ENCODE measurements at regions not wholly inside any gene's neighbourhood (a gene's known extent, or its start where the extent isn't known, plus 50 kb on each side); places are given as distances from the start of the nearest gene placed in this dataset.

DNA sequence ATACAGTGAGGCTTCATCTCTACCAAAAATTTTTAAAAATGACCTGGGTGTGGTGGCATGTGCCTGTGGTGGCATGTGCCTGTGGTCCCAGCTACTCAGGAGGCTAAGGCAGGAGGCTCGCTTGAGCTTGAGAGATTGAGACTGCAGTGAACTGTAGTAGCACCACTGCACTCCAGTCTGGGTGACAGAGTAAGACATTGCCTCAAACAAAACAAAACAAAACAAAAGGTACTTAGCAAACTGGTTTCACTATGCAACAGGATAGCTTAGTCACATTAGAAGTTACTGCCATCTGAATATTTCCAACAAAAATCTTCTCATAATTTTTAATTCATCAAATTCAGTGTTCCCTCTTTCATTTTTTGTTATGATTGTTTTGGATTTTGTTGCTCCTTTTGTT is 137.9 kb downstream of the QRSL1 start:
- H3K9ac ChIP-seq (ENCODE audit: low read length in 5 of 5): no peak overlapping the region
- no peak overlapping the region for H3K4me3 ChIP-seq (ENCODE audit: low read depth in 1 of 5, low read length in 5 of 5)

GRCh38 chr6:106766201-106766600 is 136.8 kb downstream of the QRSL1 start:
- Histone ChIP-seq H3K9me3 (ENCODE audit: control insufficient read depth in 5 of 5, low read length in 5 of 5) (peaks cover 0 to 13% (median 7%) of the 10 kb centered on the region in 5 donors), H3K9ac (ENCODE audit: low read length in 5 of 5) (no peak overlapping the region), H3K36me3 (ENCODE audit: control insufficient read depth in 5 of 5, insufficient read depth in 5 of 5, low read length in 5 of 5) (no peaks in the 10 kb centered on the region), H3K4me3 (ENCODE audit: low read depth in 1 of 5, low read length in 5 of 5) (no peak overlapping the region), H3K4me1 (ENCODE audit: control insufficient read depth in 5 of 5, insufficient read depth in 5 of 5, low read length in 5 of 5) (no peaks in the 10 kb centered on the region), H3K27me3 (ENCODE audit: control insufficient read depth in 5 of 5, insufficient read depth in 4 of 5, low read length in 5 of 5) (no peaks in the 10 kb centered on the region), H3K27ac (ENCODE audit: low read depth, low read length) (no peak overlapping the region)

More for the DNA sequence above, 137.9 kb downstream of the QRSL1 start:
- Histone ChIP-seq H3K27ac (ENCODE audit: low read depth, low read length) (no peak overlapping the region), H3K27me3 (ENCODE audit: control insufficient read depth in 5 of 5, insufficient read depth in 4 of 5, low read length in 5 of 5) (no peaks in the 10 kb centered on the region), H3K9me3 (ENCODE audit: control insufficient read depth in 5 of 5, low read length in 5 of 5) (peaks cover 0 to 13% (median 7%) of the 10 kb centered on the region in 5 donors), H3K36me3 (ENCODE audit: control insufficient read depth in 5 of 5, insufficient read depth in 5 of 5, low read length in 5 of 5) (no peaks in the 10 kb centered on the region), H3K4me1 (ENCODE audit: control insufficient read depth in 5 of 5, insufficient read depth in 5 of 5, low read length in 5 of 5) (peaks cover 0 to under 1% (median 0%) of the 10 kb centered on the region in 5 donors)

- H3K27ac ChIP-seq (ENCODE audit: low read depth, low read length): no peak overlapping the region
- H3K4me1 ChIP-seq (ENCODE audit: control insufficient read depth in 5 of 5, insufficient read depth in 5 of 5, low read length in 5 of 5): no peaks in the 10 kb centered on the region
- H3K36me3 ChIP-seq (ENCODE audit: control insufficient read depth in 5 of 5, insufficient read depth in 5 of 5, low read length in 5 of 5): no peaks in the 10 kb centered on the region
- H3K9ac ChIP-seq (ENCODE audit: low read length in 5 of 5): no peak overlapping the region
- peaks cover 0 to 8% (median 3%) of the 10 kb centered on the region in 5 donors for H3K9me3 ChIP-seq (ENCODE audit: control insufficient read depth in 5 of 5, low read length in 5 of 5)
- H3K27me3 ChIP-seq (ENCODE audit: control insufficient read depth in 5 of 5, insufficient read depth in 4 of 5, low read length in 5 of 5): no peaks in the 10 kb centered on the region
- no peak overlapping the region for H3K4me3 ChIP-seq (ENCODE audit: low read depth in 1 of 5, low read length in 5 of 5)
These were observed 136.1 kb downstream of the QRSL1 start for GRCh38 chr6:106765496-106765895.

DNA sequence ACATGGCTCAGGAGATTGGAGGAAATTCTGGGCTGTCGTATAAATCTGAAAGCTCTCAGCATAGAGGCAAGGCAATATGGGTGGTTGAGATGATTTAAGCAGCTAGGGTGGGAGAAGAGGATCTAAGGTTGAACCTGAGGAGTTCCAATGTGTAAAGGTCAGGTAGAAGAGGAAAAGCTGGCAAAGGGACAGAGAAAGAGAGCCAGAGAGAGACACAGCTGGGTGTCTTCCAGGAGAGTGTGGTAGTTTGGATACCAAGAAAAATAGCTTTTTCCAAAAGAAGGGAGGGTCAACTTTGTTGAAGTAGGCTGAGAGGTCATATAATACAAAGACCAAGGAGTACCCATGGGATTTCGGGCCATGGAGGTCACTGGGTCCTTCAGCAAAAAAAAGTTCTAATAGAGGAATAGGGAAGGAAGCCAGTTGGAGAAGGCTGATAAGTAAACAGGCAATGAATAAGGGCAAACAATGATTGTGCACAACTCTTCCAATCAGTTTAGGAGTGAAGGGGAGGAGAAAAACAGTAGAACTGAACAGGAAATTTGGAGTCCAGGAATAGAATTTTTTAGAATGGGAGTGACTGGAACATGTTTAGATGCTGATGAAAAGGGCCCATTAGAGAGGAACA is 135.1 kb downstream of the QRSL1 start:
- Histone ChIP-seq H3K36me3 (ENCODE audit: control insufficient read depth in 5 of 5, insufficient read depth in 5 of 5, low read length in 5 of 5) (no peaks in the 10 kb centered on the region), H3K4me1 (ENCODE audit: control insufficient read depth in 5 of 5, insufficient read depth in 5 of 5, low read length in 5 of 5) (no peaks in the 10 kb centered on the region), H3K9me3 (ENCODE audit: control insufficient read depth in 5 of 5, low read length in 5 of 5) (peaks cover 0 to 3% (median 0%) of the 10 kb centered on the region in 5 donors), H3K9ac (ENCODE audit: low read length in 5 of 5) (no peak overlapping the region), H3K27ac (ENCODE audit: low read depth, low read length) (no peak overlapping the region), H3K4me3 (ENCODE audit: low read depth in 1 of 5, low read length in 5 of 5) (no peak overlapping the region), H3K27me3 (ENCODE audit: control insufficient read depth in 5 of 5, insufficient read depth in 4 of 5, low read length in 5 of 5) (no peaks in the 10 kb centered on the region)

- Histone ChIP-seq H3K9me3 (ENCODE audit: control insufficient read depth in 5 of 5, low read length in 5 of 5) (peaks cover 0 to 7% (median 3%) of the 10 kb centered on the region in 5 donors), H3K27me3 (ENCODE audit: control insufficient read depth in 5 of 5, insufficient read depth in 4 of 5, low read length in 5 of 5) (no peaks in the 10 kb centered on the region), H3K9ac (ENCODE audit: low read length in 5 of 5) (no peak overlapping the region), H3K27ac (ENCODE audit: low read depth, low read length) (no peak overlapping the region), H3K4me3 (ENCODE audit: low read depth in 1 of 5, low read length in 5 of 5) (no peak overlapping the region), H3K36me3 (ENCODE audit: control insufficient read depth in 5 of 5, insufficient read depth in 5 of 5, low read length in 5 of 5) (no peaks in the 10 kb centered on the region), H3K4me1 (ENCODE audit: control insufficient read depth in 5 of 5, insufficient read depth in 5 of 5, low read length in 5 of 5) (no peaks in the 10 kb centered on the region)
These were observed 134.0 kb downstream of the QRSL1 start for GRCh38 chr6:106763361-106763760.

- H3K27ac ChIP-seq (ENCODE audit: low read depth, low read length): no peak overlapping the region
- H3K4me1 ChIP-seq (ENCODE audit: control insufficient read depth in 5 of 5, insufficient read depth in 5 of 5, low read length in 5 of 5): no peaks in the 10 kb centered on the region
- H3K36me3 ChIP-seq (ENCODE audit: control insufficient read depth in 5 of 5, insufficient read depth in 5 of 5, low read length in 5 of 5): no peaks in the 10 kb centered on the region
- H3K9me3 ChIP-seq (ENCODE audit: control insufficient read depth in 5 of 5, low read length in 5 of 5): peaks cover 0 to 7% (median 3%) of the 10 kb centered on the region in 5 donors
- H3K4me3 ChIP-seq (ENCODE audit: low read depth in 1 of 5, low read length in 5 of 5): no peak overlapping the region
- H3K9ac ChIP-seq (ENCODE audit: low read length in 5 of 5): no peak overlapping the region
- H3K27me3 ChIP-seq (ENCODE audit: control insufficient read depth in 5 of 5, insufficient read depth in 4 of 5, low read length in 5 of 5): no peaks in the 10 kb centered on the region
These were observed 131.8 kb downstream of the QRSL1 start for GRCh38 chr6:106761160-106761559.

GRCh38 chr6:106759112-106759511 is 129.7 kb downstream of the QRSL1 start:
- Histone ChIP-seq H3K4me3 (ENCODE audit: low read depth in 1 of 5, low read length in 5 of 5) (no peak overlapping the region), H3K27me3 (ENCODE audit: control insufficient read depth in 5 of 5, insufficient read depth in 4 of 5, low read length in 5 of 5) (no peaks in the 10 kb centered on the region), H3K4me1 (ENCODE audit: control insufficient read depth in 5 of 5, insufficient read depth in 5 of 5, low read length in 5 of 5) (no peaks in the 10 kb centered on the region), H3K36me3 (ENCODE audit: control insufficient read depth in 5 of 5, insufficient read depth in 5 of 5, low read length in 5 of 5) (no peaks in the 10 kb centered on the region), H3K9me3 (ENCODE audit: control insufficient read depth in 5 of 5, low read length in 5 of 5) (peaks cover 0 to 7% (median 3%) of the 10 kb centered on the region in 5 donors), H3K9ac (ENCODE audit: low read length in 5 of 5) (no peak overlapping the region), H3K27ac (ENCODE audit: low read depth, low read length) (no peak overlapping the region)

GRCh38 chr6:106757722-106758467 is 128.5 kb downstream of the QRSL1 start:
- H3K9me3 ChIP-seq (ENCODE audit: control insufficient read depth in 5 of 5, low read length in 5 of 5): peaks cover 0 to 7% (median 3%) of the 10 kb centered on the region in 5 donors
- no peaks in the 10 kb centered on the region for H3K27me3 ChIP-seq (ENCODE audit: control insufficient read depth in 5 of 5, insufficient read depth in 4 of 5, low read length in 5 of 5)
- no peaks in the 10 kb centered on the region for H3K36me3 ChIP-seq (ENCODE audit: control insufficient read depth in 5 of 5, insufficient read depth in 5 of 5, low read length in 5 of 5)
- H3K27ac ChIP-seq (ENCODE audit: low read depth, low read length): no peak overlapping the region
- H3K9ac ChIP-seq (ENCODE audit: low read length in 5 of 5): no peak overlapping the region
- H3K4me1 ChIP-seq (ENCODE audit: control insufficient read depth in 5 of 5, insufficient read depth in 5 of 5, low read length in 5 of 5): no peaks in the 10 kb centered on the region
- H3K4me3 ChIP-seq (ENCODE audit: low read depth in 1 of 5, low read length in 5 of 5): no peak overlapping the region

GRCh38 chr6:106757267-106757666 is 127.9 kb downstream of the QRSL1 start:
- peaks cover 0 to 7% (median 3%) of the 10 kb centered on the region in 5 donors for H3K9me3 ChIP-seq (ENCODE audit: control insufficient read depth in 5 of 5, low read length in 5 of 5)
- H3K9ac ChIP-seq (ENCODE audit: low read length in 5 of 5): no peak overlapping the region
- no peaks in the 10 kb centered on the region for H3K36me3 ChIP-seq (ENCODE audit: control insufficient read depth in 5 of 5, insufficient read depth in 5 of 5, low read length in 5 of 5)
- no peaks in the 10 kb centered on the region for H3K27me3 ChIP-seq (ENCODE audit: control insufficient read depth in 5 of 5, insufficient read depth in 4 of 5, low read length in 5 of 5)
- H3K4me3 ChIP-seq (ENCODE audit: low read depth in 1 of 5, low read length in 5 of 5): no peak overlapping the region
- no peak overlapping the region for H3K27ac ChIP-seq (ENCODE audit: low read depth, low read length)
- no peaks in the 10 kb centered on the region for H3K4me1 ChIP-seq (ENCODE audit: control insufficient read depth in 5 of 5, insufficient read depth in 5 of 5, low read length in 5 of 5)

DNA sequence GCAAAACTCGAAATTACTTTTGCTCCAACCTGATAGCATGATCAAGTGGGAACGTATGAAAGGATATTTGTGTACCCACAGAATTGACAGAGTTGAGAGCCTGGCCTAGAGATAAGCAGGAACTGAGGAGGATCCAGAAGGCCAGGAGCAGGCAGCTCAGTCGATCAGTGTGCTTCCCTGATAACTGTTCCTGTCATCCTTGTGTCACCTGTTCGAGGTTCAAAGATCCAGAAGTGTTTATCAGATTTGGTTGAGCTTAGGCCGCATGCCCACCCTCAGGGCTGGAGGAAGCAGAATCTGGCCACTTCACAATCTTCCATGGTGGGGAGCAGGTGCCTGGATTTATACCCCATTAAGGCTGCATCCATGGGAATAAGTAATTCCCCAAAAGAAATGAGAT is 124.8 kb downstream of the QRSL1 start:
- no peak overlapping the region for H3K4me3 ChIP-seq (ENCODE audit: low read depth in 1 of 5, low read length in 5 of 5)
- no peaks in the 10 kb centered on the region for H3K27me3 ChIP-seq (ENCODE audit: control insufficient read depth in 5 of 5, insufficient read depth in 4 of 5, low read length in 5 of 5)
- no peaks in the 10 kb centered on the region for H3K4me1 ChIP-seq (ENCODE audit: control insufficient read depth in 5 of 5, insufficient read depth in 5 of 5, low read length in 5 of 5)
- peaks cover 0 to 5% (median 1%) of the 10 kb centered on the region in 5 donors for H3K9me3 ChIP-seq (ENCODE audit: control insufficient read depth in 5 of 5, low read length in 5 of 5)
- H3K27ac ChIP-seq (ENCODE audit: low read depth, low read length): no peak overlapping the region
- no peak overlapping the region for H3K9ac ChIP-seq (ENCODE audit: low read length in 5 of 5)
- no peaks in the 10 kb centered on the region for H3K36me3 ChIP-seq (ENCODE audit: control insufficient read depth in 5 of 5, insufficient read depth in 5 of 5, low read length in 5 of 5)

Data from subcutaneous abdominal adipose tissue (tissue), 5 donors.